ENCODE measurements at regions not wholly inside any gene's neighbourhood (a gene's known extent, or its start where the extent isn't known, plus 50 kb on each side); places are given as distances from the start of the nearest gene placed in this dataset.

- no peak for DNase-seq
Observed at GRCh38 chr1:243943671-243944428, 93.8 kb upstream of the AKT3 start.

- DNase-seq: no peak
Observed at GRCh38 chr1:243942196-243943150, 92.4 kb upstream of the AKT3 start.

GRCh38 chr1:243940451-243940850, 90.4 kb upstream of the AKT3 start:
- DNase-seq: no peak

GRCh38 chr1:243939167-243939848, 89.3 kb upstream of the AKT3 start:
- no peak for DNase-seq

- DNase-seq: no peak
Observed at GRCh38 chr1:243938208-243938607, 88.2 kb upstream of the AKT3 start.

- no peak for DNase-seq
Observed at GRCh38 chr1:243933495-243933894, 83.5 kb upstream of the AKT3 start.

- DNase-seq: no peak
Observed at GRCh38 chr1:243931957-243932356, 81.9 kb upstream of the AKT3 start.

- no peak for DNase-seq
Observed at GRCh38 chr1:243930822-243931671, 81.0 kb upstream of the AKT3 start.

- no peak for DNase-seq
Observed at GRCh38 chr1:243927381-243927780, 77.3 kb upstream of the AKT3 start.

GRCh38 chr1:243926803-243927245, 76.8 kb upstream of the AKT3 start:
- no peak for DNase-seq

- no peak for DNase-seq
Observed at GRCh38 chr1:243926299-243926698, 76.3 kb upstream of the AKT3 start.

- no peak for DNase-seq
Observed at GRCh38 chr1:243924588-243925349, 74.7 kb upstream of the AKT3 start.

GRCh38 chr1:243924188-243924587, 74.1 kb upstream of the AKT3 start:
- no peak for DNase-seq

GRCh38 chr1:243923292-243924171, 73.5 kb upstream of the AKT3 start:
- DNase-seq: no peak

- DNase-seq: no peak
Observed at GRCh38 chr1:243921111-243921510, 71.1 kb upstream of the AKT3 start.

- no peak for DNase-seq
Observed at GRCh38 chr1:243917863-243918565, 68.0 kb upstream of the AKT3 start.

- peak; percentile 68 for DNase-seq
Observed at GRCh38 chr1:243917177-243917862, 67.3 kb upstream of the AKT3 start.

- DNase-seq: no peak
Observed at GRCh38 chr1:243916160-243916559, 66.1 kb upstream of the AKT3 start.

- no peak for DNase-seq
Observed at GRCh38 chr1:243912347-243912746, 62.3 kb upstream of the AKT3 start.

All from activated effector memory CD4-positive, alpha-beta T cell treated with anti-CD3 and anti-CD28 coated beads, Interleukin-2, amount 50 U/mL, for 16 hours (primary cell).